ENCODE measurements at regions not wholly inside any gene's neighbourhood (a gene's known extent, or its start where the extent isn't known, plus 50 kb on each side); places are given as distances from the start of the nearest gene placed in this dataset.
"Not testable (repeated sequence)": the region's sequence is repeated elsewhere in the genome, so short reads cannot be mapped to it uniquely, and the experiment has no call there.

- no peak for DNase-seq (ENCODE audit: low read depth)
Measured at GRCh38 chr14:101284711-101285110, 276.6 kb upstream of the DIO3 start.

DNA sequence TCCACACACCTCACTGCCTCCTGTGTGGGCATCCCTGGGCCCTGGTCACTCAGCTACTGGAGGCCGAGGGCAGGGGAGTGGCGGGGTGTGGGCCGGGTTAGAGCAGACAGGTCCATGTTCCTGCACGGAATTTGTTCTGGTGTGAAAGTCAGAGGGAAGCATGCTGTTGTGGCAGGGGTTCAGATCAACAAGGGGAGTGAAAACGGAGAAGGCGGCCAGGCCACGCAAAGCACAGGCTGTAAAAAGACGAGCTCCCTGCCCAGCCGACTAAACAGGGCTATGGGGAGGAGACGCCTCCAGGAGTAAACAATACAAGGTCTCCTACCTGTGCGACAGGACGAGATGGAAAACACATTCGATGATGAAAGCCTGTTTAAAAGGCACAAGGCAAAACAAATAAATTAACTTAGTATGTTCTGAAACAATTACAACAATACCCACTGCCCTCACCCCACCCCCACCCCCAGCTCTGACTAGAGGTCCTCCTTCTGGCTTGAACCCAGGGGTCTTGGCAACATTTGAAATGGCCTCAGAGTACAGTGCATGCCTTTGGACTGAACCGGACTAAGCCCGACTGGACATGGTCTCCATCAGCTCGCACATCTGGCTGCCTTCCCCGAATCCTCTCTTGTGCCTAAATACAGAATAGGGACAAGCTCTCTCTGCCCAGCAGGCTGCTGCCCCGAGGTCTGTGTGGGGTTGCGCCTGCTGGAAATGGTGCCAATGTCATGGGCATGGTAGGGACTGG, 274.9 kb upstream of the DIO3 start:
- DNase-seq (ENCODE audit: low read depth), result no peak

DNA sequence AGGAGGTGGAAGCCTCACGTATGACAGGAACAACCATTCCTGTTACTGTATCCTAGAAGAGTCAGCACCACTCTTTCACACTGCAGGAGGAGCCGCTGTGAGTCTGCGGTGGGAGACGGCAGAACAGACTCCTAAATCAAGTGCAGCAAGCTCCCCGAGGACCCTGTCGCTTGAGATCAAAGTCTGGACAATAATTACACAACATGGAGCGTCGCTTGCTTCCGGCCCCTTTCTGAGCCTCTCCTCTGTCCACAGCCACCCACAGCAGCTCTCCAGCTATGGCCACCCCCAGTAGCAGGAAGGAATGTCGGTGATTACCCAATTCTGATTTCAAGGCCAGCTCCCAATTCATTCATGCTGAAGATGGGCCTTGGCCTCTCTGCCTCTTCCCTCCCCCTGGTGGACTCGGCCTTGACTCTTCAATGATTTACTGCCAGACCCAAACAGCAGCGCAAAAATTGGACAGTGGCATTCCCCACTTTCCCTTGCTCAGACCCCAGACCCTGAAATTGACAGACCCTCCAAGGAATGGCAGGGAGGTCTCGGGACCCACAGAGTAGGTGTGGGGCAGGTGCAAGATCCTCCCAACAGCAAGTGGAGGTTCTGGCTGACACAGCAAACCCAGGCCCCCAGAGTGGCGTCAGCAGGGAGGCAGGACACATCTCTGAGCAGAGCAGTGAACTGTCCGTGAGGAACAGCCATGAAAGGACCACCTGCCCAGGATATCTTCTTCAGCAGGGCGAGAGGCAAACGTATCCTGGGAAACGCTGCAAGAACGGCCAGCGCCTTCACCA, 272.7 kb upstream of the DIO3 start:
- DNase-seq (ENCODE audit: low read depth), result no peak

- no peak for DNase-seq (ENCODE audit: low read depth)
Measured at GRCh38 chr14:101289230-101289690, 272.0 kb upstream of the DIO3 start.

- no peak for DNase-seq (ENCODE audit: low read depth)
Measured at GRCh38 chr14:101289911-101290310, 271.4 kb upstream of the DIO3 start.

- no peak for DNase-seq (ENCODE audit: low read depth)
Measured at GRCh38 chr14:101290611-101291010, 270.7 kb upstream of the DIO3 start.

GRCh38 chr14:101291390-101291789, 269.9 kb upstream of the DIO3 start:
- DNase-seq (ENCODE audit: low read depth), result no peak

- no peak for DNase-seq (ENCODE audit: low read depth)
Measured at GRCh38 chr14:101292448-101292847, 268.8 kb upstream of the DIO3 start.

DNA sequence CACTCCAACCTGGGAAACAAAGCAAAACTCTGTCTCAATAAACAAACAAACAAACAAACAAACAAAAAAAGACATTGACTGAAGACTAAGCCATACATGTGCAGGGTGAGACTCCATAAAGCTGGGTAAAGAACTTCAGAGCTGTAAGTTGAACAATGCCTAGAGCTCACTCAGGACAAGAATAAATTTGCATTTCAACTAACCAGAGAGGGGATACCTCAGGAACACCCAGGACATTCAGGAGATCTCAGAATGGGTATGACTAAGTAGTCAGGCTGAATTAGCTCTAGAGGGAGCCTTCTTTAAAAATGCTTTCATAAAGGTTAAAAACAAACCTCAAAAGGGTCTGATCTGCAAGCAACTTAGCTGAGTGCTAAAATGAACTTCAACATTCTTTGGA, 267.7 kb upstream of the DIO3 start:
- no peak for DNase-seq (ENCODE audit: low read depth)

- DNase-seq (ENCODE audit: low read depth), result no peak
Measured at GRCh38 chr14:101294136-101294535, 267.2 kb upstream of the DIO3 start.

GRCh38 chr14:101299781-101300180, 261.5 kb upstream of the DIO3 start:
- not testable (repeated sequence) for DNase-seq (ENCODE audit: low read depth)

DNA sequence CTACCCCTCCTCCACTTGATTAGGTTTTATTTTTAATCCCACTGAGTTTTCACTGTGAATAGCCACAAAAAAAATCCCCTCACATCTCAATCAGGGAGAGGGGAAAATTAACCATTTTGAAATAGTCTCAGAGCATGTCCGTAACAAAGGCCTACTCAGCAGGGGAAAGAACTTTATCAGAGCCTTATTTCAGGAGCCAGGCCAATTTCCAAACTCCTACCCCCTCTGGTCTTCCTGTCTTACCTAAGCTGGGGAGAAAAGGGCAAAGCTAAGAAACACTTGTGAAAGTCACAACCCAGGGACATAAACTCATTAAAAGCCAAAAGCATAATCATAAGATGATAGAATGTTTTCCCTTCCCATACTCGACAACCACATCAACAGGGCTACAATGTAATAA, 260.3 kb upstream of the DIO3 start:
- no peak for DNase-seq (ENCODE audit: low read depth)

GRCh38 chr14:101307162-101307561, 254.1 kb upstream of the DIO3 start:
- DNase-seq (ENCODE audit: low read depth), result not testable (repeated sequence)

GRCh38 chr14:101311186-101311585, 250.1 kb upstream of the DIO3 start:
- DNase-seq (ENCODE audit: low read depth), result not testable (repeated sequence)

- DNase-seq (ENCODE audit: low read depth), result no peak
Measured at GRCh38 chr14:101313268-101313667, 248.0 kb upstream of the DIO3 start.

- DNase-seq (ENCODE audit: low read depth), result no peak
Measured at GRCh38 chr14:101315802-101316296, 245.4 kb upstream of the DIO3 start.

GRCh38 chr14:101318271-101318670, 243.0 kb upstream of the DIO3 start:
- no peak for DNase-seq (ENCODE audit: low read depth)

GRCh38 chr14:101320396-101320795, 240.9 kb upstream of the DIO3 start:
- DNase-seq (ENCODE audit: low read depth), result no peak

- DNase-seq (ENCODE audit: low read depth), result no peak
Measured at GRCh38 chr14:101322223-101322622, 239.1 kb upstream of the DIO3 start.

DNA sequence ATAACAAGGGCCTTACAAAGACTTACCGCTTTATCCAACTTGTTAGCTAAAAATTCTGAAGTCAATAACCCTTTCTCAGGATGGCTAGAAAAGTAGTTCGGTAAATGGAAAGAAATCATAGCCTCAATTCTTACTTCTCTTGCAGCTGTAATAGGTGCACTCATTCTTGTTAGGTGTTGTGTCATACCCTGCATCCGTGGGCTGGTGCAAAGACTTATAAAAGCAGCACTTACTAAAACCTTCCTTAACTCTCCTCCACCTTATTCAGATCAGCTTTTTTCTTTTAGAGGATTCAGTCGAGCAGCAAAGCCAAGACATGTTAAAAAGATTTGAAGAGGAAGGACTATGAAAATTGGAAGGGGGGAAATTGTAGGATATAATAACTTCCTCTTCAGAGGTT, 238.2 kb upstream of the DIO3 start:
- no peak for DNase-seq (ENCODE audit: low read depth)

DNA sequence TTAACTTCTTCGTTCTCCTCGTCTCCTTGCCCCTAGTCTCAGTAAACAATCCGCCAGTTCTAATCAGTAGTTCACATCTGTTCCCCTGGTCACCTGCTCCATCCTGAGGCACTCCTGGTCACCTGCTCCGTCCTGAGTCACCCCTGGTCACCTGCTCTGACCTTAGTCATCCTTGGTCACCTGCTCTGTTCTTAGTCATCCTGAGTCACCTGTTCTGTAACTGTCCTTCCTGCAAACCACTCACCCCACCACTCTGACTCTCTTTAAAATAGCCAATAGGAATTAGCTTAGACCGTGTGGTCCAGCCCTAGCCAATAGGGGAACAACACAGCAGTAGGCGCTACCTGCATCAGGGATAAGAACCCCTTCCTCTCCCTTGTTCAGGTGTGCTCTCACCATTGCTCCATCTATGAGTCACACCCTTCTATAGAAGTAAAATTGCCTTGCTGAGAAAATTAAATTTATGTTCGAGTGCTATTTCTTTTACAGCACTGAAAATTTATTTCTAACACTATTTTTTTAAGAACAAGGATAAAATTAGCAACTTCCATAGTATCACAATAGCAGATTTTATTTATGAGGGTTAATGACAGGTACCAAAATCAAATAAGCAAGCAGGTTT, 237.6 kb upstream of the DIO3 start:
- not testable (repeated sequence) for DNase-seq (ENCODE audit: low read depth)

DNA sequence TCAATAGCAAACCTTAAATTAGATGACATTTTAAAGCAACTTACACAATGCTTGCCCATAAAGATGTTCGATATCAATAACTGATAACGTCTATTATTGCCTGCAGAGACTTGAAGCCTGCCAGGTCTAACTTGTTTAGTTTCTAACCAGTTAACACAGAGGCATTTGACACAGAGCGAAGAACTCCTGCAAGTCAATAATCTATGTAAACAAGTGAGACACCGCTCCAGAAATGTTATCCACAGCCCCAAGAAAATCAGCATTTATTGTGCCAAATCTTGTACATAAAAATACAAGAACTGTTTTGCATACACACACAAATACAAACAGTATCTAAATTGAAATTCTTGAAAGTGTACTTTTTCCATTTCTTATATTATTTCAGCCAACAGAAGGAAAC, 236.0 kb upstream of the DIO3 start:
- DNase-seq (ENCODE audit: low read depth), result no peak
